ENCODE measurements at regions not wholly inside any gene's neighbourhood (a gene's known extent, or its start where the extent isn't known, plus 50 kb on each side); places are given as distances from the start of the nearest gene placed in this dataset.
"Not testable (repeated sequence)": the region's sequence is repeated elsewhere in the genome, so short reads cannot be mapped to it uniquely, and the experiment has no call there.

- TF ChIP-seq CTCF (IDR thresholded peaks at IDR 0.05; ENCODE audit: borderline replicate concordance, control extremely low read depth, extremely low read depth, insufficient read depth, missing control alignments): no peak
- in situ Hi-C loops (cut with MboI; ENCODE audit: low sequenced_read_pairs, unreplicated experiment): no loop called here
These were observed 652.2 kb upstream of the KCND2 start for GRCh38 chr7:119620769-119621168.

GRCh38 chr7:119623427-119623826, 649.5 kb upstream of the KCND2 start:
- DNase-seq (ENCODE audit: low spot score): no peak
- in situ Hi-C loops (cut with MboI; ENCODE audit: low sequenced_read_pairs, unreplicated experiment): no loop called here
- no peak for TF ChIP-seq CTCF (IDR thresholded peaks at IDR 0.05; ENCODE audit: borderline replicate concordance, control extremely low read depth, extremely low read depth, insufficient read depth, missing control alignments)

More at GRCh38 chr7:119620769-119621168, 652.2 kb upstream of the KCND2 start:
- no peak for DNase-seq (ENCODE audit: low spot score)

GRCh38 chr7:119630406-119630969, 642.5 kb upstream of the KCND2 start:
- in situ Hi-C loops (cut with MboI; ENCODE audit: low sequenced_read_pairs, unreplicated experiment): no loop called here
- no peak for TF ChIP-seq CTCF (IDR thresholded peaks at IDR 0.05; ENCODE audit: borderline replicate concordance, control extremely low read depth, extremely low read depth, insufficient read depth, missing control alignments)
- no peak for DNase-seq (ENCODE audit: low spot score)

GRCh38 chr7:119633812-119634211, 639.2 kb upstream of the KCND2 start:
- DNase-seq (ENCODE audit: low spot score); in situ Hi-C loops (cut with MboI; ENCODE audit: low sequenced_read_pairs, unreplicated experiment): not testable (repeated sequence)

- in situ Hi-C loops (cut with MboI; ENCODE audit: low sequenced_read_pairs, unreplicated experiment): no loop called here
- no peak for DNase-seq (ENCODE audit: low spot score)
- TF ChIP-seq CTCF (IDR thresholded peaks at IDR 0.05; ENCODE audit: borderline replicate concordance, control extremely low read depth, extremely low read depth, insufficient read depth, missing control alignments): no peak
These were observed 632.6 kb upstream of the KCND2 start for GRCh38 chr7:119640326-119640725.

- DNase-seq (ENCODE audit: low spot score): no peak
- in situ Hi-C loops (cut with MboI; ENCODE audit: low sequenced_read_pairs, unreplicated experiment): no loop called here
- TF ChIP-seq CTCF (IDR thresholded peaks at IDR 0.05; ENCODE audit: borderline replicate concordance, control extremely low read depth, extremely low read depth, insufficient read depth, missing control alignments): no peak
These were observed 632.1 kb upstream of the KCND2 start for GRCh38 chr7:119640861-119641260.

GRCh38 chr7:119643558-119643957, 629.4 kb upstream of the KCND2 start:
- in situ Hi-C loops (cut with MboI; ENCODE audit: low sequenced_read_pairs, unreplicated experiment): no loop called here
- no peak for TF ChIP-seq CTCF (IDR thresholded peaks at IDR 0.05; ENCODE audit: borderline replicate concordance, control extremely low read depth, extremely low read depth, insufficient read depth, missing control alignments)
- no peak for DNase-seq (ENCODE audit: low spot score)

Data from GM13976 (cell line).